HG03280 (cell line): ENCODE measurements at regions not wholly inside any gene's neighbourhood (a gene's known extent, or its start where the extent isn't known, plus 50 kb on each side); places are given as distances from the start of the nearest gene placed in this dataset.

Experiments used
- ATAC-seq: cut with Tn5 transposase; IDR thresholded peaks from one replicate; pipeline ENCODE4 v1.9.1; 2021; ENCODE audit warnings: mild to moderate bottlenecking, moderate library complexity; ENCODE audit not compliant: unreplicated experiment

DNA sequence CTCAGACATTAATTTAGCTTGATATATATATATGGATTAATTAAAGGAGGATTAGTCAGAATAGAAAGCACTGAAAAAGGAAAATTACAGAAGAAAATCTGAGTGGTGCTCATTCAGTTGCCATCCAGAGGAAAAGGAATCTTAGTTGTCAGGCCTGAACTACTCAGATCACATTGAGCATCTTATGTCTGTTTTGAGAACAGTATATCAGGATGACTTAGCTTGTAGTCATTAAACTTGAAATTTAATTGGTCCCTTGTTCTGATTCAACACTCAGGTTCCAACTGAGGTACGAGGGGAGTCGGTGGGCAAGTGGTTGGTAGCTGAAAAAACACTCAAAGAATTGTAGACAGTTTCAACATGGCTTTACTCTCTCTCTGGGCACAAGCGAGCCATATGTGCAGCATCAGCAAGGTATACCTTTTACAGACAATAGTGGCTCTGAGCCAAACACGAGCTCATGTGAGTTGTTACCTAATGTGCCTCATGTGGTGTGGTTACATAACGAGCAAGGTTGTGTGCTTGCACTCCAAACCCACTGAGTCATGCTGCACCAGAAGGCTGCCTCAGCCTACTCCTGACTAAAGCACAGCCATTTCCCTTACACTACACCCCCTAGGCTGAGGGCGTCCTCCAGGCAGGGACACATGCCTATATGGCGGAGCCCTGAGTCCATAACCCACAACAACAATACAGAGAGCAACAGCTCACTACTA is 73.0 kb upstream of the HMGN3 start:
- ATAC-seq = no peak

DNA sequence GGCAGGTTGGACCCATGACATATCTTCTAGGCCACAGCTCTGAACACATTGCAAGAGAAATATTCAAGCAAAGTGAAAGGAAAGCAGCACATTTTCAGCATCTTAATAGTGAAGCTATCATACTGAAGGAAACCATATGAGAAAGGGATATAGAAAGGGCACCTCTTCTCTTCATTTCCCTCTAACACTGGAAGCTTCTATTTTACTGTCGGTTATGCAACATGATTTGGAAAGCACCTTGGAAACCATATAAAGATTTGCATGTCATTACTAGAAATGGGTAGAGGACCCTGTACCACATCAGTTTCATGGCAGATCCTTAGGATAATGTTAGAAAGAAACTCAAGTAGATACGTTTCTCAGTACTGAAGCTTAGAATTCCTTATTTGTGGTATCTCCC is 70.5 kb upstream of the HMGN3 start:
- ATAC-seq = no peak

DNA sequence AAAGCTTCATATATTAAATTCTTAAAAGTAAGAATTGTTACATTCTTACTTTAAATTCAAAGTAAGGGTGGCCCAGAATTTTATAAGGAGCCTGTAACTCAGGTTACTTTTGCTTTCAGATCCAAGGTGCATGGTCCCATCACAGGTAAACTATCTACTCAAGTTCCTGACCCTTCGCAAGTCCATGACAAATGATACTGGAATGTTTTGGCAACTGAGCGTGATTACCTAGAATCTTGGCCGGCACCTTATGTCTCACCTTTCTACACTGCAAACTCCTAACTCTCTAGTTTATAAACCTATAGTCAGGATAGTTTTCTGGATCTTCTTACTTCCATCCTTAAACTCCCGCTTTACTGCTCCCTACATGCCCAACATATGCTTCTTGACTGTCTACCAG is 67.9 kb upstream of the HMGN3 start:
- no peak for ATAC-seq

DNA sequence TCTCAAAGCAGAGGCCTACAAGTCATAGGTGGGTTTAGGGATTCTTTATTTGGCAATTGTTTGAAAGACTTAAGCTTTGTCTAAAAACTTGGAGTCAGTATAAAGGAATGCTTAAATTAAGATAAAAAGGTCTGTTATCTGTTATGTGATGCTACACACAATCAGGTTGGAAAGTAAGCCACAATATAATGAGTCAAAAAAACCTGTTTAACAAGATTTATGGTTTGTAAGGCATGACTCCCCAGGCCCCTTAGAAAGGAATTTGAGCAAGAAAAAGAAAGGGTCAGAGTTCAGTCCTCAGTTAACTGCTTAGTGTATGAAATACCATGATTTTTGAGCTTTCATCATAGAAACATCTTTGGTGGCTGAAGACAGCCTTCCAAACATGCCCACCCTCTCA is 66.8 kb upstream of the HMGN3 start:
- no peak for ATAC-seq

DNA sequence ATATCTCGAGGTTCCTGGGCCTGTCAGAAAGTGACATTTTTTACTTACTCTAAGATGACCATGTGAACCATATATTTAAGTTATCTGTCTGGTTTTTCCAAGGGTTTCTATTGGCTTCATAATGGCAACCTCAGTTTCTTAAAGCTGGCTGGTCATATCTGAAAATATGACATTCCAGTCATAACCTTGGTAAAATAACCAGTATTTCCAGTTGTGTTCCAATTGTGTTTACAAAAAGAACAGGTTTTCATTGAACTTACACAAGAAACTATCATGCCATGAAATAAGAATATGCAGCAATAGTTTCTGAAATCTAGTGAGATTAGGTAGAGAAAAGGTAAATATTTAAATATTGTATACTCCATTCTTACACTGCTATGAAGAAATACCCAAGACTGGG is 61.7 kb upstream of the HMGN3 start:
- ATAC-seq = no peak
